ENCODE measurements at regions not wholly inside any gene's neighbourhood (a gene's known extent, or its start where the extent isn't known, plus 50 kb on each side); places are given as distances from the start of the nearest gene placed in this dataset.
"Not testable (repeated sequence)": the region's sequence is repeated elsewhere in the genome, so short reads cannot be mapped to it uniquely, and the experiment has no call there.

DNA sequence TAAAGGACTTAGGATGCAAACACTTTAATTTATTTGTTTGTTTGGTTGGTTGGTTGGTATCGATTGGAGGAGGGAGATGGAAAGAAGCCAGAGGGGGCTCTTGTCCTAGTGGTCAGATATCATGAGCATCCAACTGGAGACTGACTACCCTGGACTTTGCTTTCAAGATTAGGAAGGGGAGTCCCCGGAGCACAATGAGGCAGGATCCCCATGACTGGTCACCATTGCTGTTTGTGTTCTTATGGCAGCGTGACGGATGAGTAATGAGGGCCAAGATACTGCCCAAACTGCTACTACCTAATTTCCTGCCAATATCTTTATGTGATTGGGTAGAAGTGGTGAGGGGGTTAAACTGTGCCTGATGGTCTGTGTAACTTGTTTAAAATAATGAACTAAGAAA, 354.6 kb upstream of the ROPN1 start:
- no peak for TF ChIP-seq POLR2A (IDR thresholded peaks at IDR 0.05)
- no peak for TF ChIP-seq POLR2AphosphoS5 (IDR thresholded peaks at IDR 0.05)
- TF ChIP-seq, protein P1, sequence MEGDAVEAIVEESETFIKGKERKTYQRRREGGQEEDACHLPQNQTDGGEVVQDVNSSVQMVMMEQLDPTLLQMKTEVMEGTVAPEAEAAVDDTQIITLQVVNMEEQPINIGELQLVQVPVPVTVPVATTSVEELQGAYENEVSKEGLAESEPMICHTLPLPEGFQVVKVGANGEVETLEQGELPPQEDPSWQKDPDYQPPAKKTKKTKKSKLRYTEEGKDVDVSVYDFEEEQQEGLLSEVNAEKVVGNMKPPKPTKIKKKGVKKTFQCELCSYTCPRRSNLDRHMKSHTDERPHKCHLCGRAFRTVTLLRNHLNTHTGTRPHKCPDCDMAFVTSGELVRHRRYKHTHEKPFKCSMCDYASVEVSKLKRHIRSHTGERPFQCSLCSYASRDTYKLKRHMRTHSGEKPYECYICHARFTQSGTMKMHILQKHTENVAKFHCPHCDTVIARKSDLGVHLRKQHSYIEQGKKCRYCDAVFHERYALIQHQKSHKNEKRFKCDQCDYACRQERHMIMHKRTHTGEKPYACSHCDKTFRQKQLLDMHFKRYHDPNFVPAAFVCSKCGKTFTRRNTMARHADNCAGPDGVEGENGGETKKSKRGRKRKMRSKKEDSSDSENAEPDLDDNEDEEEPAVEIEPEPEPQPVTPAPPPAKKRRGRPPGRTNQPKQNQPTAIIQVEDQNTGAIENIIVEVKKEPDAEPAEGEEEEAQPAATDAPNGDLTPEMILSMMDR (IDR thresholded peaks at IDR 0.05): no peak
- Histone ChIP-seq H3K4me3 (no peak overlapping the region), H3K27me3 (no peaks in the 10 kb centered on the region), H3K4me1 (no peaks in the 10 kb centered on the region), H3K27ac (no peak overlapping the region), H3K9me3 (no peaks in the 10 kb centered on the region), H3K36me3 (no peaks in the 10 kb centered on the region)
- no peak for DNase-seq (ENCODE audit: low spot score in 2 of 2)
- intact Hi-C loops (cut with DNase I; ENCODE audit: low total_unique reads): no loop called here

DNA sequence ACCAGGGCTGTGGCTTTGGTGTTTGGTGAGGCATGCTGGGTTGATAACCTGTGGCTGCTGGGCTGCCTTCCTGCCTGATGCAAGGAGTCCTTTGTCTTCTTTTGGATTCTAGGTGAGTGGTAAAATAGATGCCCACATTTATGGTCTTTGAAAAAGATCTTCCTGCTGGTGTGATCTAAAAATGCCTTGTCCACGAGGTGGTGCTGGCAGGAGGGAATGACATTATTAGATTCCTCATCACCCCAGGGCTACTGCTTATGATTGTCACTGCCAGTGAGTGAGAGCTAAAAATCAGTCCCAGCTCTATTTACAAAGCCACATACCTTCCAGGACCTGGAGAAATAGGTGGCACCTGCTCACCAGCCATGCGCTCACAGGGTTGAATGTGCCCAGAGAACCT, 355.5 kb upstream of the ROPN1 start:
- no peaks in the 10 kb centered on the region for H3K27me3 ChIP-seq
- H3K27ac ChIP-seq: no peak overlapping the region
- H3K4me3 ChIP-seq: no peak overlapping the region
- no peaks in the 10 kb centered on the region for H3K4me1 ChIP-seq
- intact Hi-C loops (cut with DNase I; ENCODE audit: low total_unique reads): no loop called here
- TF ChIP-seq POLR2A (IDR thresholded peaks at IDR 0.05) (no peak), POLR2AphosphoS5 (IDR thresholded peaks at IDR 0.05) (no peak)
- TF ChIP-seq, protein P1 (IDR thresholded peaks at IDR 0.05): no peak
- H3K36me3 ChIP-seq: no peaks in the 10 kb centered on the region
- no peaks in the 10 kb centered on the region for H3K9me3 ChIP-seq
- DNase-seq (ENCODE audit: low spot score in 2 of 2): no peak

DNA sequence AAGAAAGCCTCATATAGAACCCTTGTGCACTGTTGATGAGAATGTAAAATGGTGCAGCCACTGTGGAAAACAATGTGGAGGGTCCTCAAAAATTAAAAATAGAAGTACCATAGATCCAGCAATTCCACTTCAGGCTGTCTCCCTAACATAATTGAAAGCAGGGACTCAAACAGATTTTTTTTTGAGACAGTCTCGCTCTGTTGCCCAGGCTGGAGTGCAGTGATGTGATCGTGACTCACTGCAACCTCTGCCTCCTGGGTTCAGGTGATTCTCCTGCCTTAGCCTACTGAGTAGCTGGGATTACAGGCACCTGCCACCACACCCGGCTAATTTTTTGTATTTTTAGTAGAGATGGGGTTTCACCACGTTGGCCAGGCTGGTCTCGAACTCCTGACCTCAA, 356.6 kb upstream of the ROPN1 start:
- H3K4me1 ChIP-seq; H3K27me3 ChIP-seq; DNase-seq (ENCODE audit: low spot score in 2 of 2); H3K9me3 ChIP-seq; intact Hi-C loops (cut with DNase I; ENCODE audit: low total_unique reads); H3K36me3 ChIP-seq; H3K4me3 ChIP-seq; H3K27ac ChIP-seq: not testable (repeated sequence)

DNA sequence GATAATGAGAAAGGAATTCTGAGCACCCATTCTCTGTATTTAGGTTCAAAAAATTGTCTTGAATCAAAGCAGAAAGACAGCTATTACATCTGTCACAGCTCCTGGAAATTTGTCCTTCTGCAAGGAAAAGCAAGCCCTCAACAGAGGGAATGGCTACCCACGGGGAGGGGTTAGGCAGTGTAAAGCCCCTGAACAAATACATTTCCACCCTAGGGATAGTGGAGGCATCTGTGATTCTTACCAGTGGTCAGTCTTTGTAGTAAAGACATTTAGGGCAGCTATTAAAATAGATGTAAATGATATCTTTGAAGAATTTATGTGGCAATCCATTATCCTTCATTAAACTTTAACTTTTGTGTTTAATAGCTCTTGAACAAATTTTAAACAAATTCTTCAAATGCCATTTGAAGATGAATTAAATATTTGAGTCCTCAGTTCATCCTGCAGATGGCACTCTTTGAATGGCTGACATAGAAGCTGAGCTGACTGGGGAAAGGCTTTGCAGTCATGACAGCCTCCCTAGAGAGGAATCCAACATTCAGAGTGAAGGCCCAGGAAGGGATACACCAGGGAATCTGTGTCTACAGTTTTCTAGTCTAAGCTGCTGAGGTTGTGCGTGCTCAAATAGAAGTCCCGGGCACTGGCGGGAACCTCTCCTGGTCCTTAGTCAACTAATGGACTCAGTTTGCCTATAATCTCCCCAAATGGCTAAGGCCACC, 359.7 kb upstream of the ROPN1 start:
- no peak for DNase-seq (ENCODE audit: low spot score in 2 of 2)
- Histone ChIP-seq H3K36me3 (no peaks in the 10 kb centered on the region), H3K27me3 (no peaks in the 10 kb centered on the region)

DNA sequence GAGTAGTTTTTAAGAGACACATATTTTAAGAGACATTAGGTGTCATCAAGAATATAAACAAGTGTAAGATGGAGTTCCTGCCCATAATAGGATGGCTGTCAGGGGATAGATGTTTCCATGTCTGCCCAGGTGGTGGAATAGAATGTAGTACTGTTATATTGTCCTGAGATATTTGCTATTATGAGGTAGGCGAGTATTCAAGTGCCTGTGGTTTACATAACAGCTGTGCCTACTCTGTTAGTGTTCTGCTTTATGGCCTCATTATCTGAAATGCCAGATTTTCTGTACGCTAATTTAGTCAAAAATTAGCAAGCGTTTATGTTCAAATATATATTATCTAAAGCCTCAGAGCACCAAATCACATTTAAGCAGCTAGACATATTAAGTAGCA, 360.2 kb upstream of the ROPN1 start:
- Histone ChIP-seq H3K4me3 (no peak overlapping the region), H3K9me3 (no peaks in the 10 kb centered on the region), H3K4me1 (no peaks in the 10 kb centered on the region), H3K36me3 (no peaks in the 10 kb centered on the region), H3K27me3 (no peaks in the 10 kb centered on the region), H3K27ac (no peak overlapping the region)
- TF ChIP-seq POLR2A (IDR thresholded peaks at IDR 0.05) (no peak), POLR2AphosphoS5 (IDR thresholded peaks at IDR 0.05) (no peak)
- TF ChIP-seq, protein P1 (IDR thresholded peaks at IDR 0.05): no peak
- DNase-seq (ENCODE audit: low spot score in 2 of 2): no peak
- intact Hi-C loops (cut with DNase I; ENCODE audit: low total_unique reads): no loop called here

More for the DNA sequence above, 359.7 kb upstream of the ROPN1 start:
- no peak overlapping the region for H3K27ac ChIP-seq
- H3K9me3 ChIP-seq: no peaks in the 10 kb centered on the region
- no peak overlapping the region for H3K4me3 ChIP-seq
- no peaks in the 10 kb centered on the region for H3K4me1 ChIP-seq
- TF ChIP-seq, protein P1 (IDR thresholded peaks at IDR 0.05): peak in 2 of 3 donors; percentile 47 to 57
- TF ChIP-seq POLR2A (IDR thresholded peaks at IDR 0.05): no peak
- intact Hi-C loops (cut with DNase I; ENCODE audit: low total_unique reads): no loop called here

DNA sequence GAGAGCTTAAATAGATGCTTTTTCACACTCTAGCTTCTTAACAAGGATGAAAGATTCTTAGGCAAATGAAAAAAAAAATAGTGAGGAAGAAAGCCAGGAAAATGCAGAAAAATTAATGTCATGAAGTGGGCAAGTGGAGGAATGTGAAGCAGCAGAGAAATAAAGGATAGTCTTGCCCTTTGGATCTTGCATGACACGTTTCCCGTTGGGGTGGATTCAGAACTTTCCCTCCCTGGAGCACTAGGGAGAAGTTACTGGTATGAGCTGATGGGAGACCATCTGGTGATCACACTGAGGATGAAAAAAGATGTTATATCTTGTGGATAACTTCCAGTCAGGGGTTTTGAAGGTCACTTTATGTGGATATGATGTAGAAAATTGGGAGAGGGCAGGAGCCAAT, 361.8 kb upstream of the ROPN1 start:
- no peaks in the 10 kb centered on the region for H3K9me3 ChIP-seq
- H3K27me3 ChIP-seq: no peaks in the 10 kb centered on the region
- H3K4me3 ChIP-seq: no peak overlapping the region
- no peak for DNase-seq (ENCODE audit: low spot score in 2 of 2)
- TF ChIP-seq, protein P1 (IDR thresholded peaks at IDR 0.05): no peak
- no peak for TF ChIP-seq POLR2AphosphoS5 (IDR thresholded peaks at IDR 0.05)
- no peak for TF ChIP-seq POLR2A (IDR thresholded peaks at IDR 0.05)
- H3K4me1 ChIP-seq: no peaks in the 10 kb centered on the region
- H3K36me3 ChIP-seq: no peaks in the 10 kb centered on the region
- intact Hi-C loops (cut with DNase I; ENCODE audit: low total_unique reads): no loop called here
- H3K27ac ChIP-seq: no peak overlapping the region
